ENCODE measurements at regions not wholly inside any gene's neighbourhood (a gene's known extent, or its start where the extent isn't known, plus 50 kb on each side); places are given as distances from the start of the nearest gene placed in this dataset.

- TF ChIP-seq ZNF382 (CRISPR knock-in tag; IDR thresholded peaks at IDR 0.05; ENCODE audit: borderline replicate concordance) (no peak), ARHGAP35 (CRISPR knock-in tag; IDR thresholded peaks at IDR 0.05; ENCODE audit: borderline replicate concordance) (no peak), RAD21 (CRISPR knock-in tag; IDR thresholded peaks at IDR 0.05) (no peak), ZNF777 (CRISPR knock-in tag; IDR thresholded peaks at IDR 0.05) (no peak; the same call in 1 of the 2 replicates), ZNF7 (CRISPR knock-in tag; IDR thresholded peaks at IDR 0.05) (no peak), NFE2 (CRISPR knock-in tag; IDR thresholded peaks at IDR 0.05) (no peak), ZNF343 (CRISPR knock-in tag; IDR thresholded peaks at IDR 0.05) (no peak), MAZ (IDR thresholded peaks at IDR 0.05; ENCODE audit: borderline replicate concordance, low read depth, low read length) (no peak), MAZ (CRISPR knock-in tag; IDR thresholded peaks at IDR 0.05; ENCODE audit: low read depth) (peak; percentile 46; the same call in 1 of the 2 replicates), CAMTA2 (CRISPR knock-in tag; IDR thresholded peaks at IDR 0.05; ENCODE audit: borderline replicate concordance) (no peak), ZNF44 (CRISPR knock-in tag; IDR thresholded peaks at IDR 0.05) (no peak), ZMYM3 (CRISPR knock-in tag; IDR thresholded peaks at IDR 0.05) (no peak), KAT8 (CRISPR knock-in tag; IDR thresholded peaks at IDR 0.05) (peak; percentile 73; the same call in 1 of the 2 replicates), ZNF143 (CRISPR knock-in tag; IDR thresholded peaks at IDR 0.05) (no peak), MXD4 (CRISPR knock-in tag; IDR thresholded peaks at IDR 0.05) (peak; percentile 33; the same call in 1 of the 2 replicates), ZHX1 (CRISPR knock-in tag; IDR thresholded peaks at IDR 0.05; ENCODE audit: low read depth) (no peak), MYPOP (CRISPR knock-in tag; IDR thresholded peaks at IDR 0.05) (peak; percentile 54; the same call in 1 of the 2 replicates), HOXA9 (CRISPR knock-in tag; IDR thresholded peaks at IDR 0.05; ENCODE audit: borderline replicate concordance) (no peak), TAF1 (CRISPR knock-in tag; IDR thresholded peaks at IDR 0.05) (peak; percentile 25; the same call in 1 of the 2 replicates), ZNF572 (CRISPR knock-in tag; IDR thresholded peaks at IDR 0.05) (no peak; the same call in 1 of the 2 replicates), ZNF878 (CRISPR knock-in tag; IDR thresholded peaks at IDR 0.05) (no peak), MBNL3 (CRISPR knock-in tag; conservative IDR thresholded peaks at IDR 0.05) (no peak), HMGA1 (CRISPR knock-in tag; conservative IDR thresholded peaks at IDR 0.05) (no peak), FOXO1 (CRISPR knock-in tag; IDR thresholded peaks at IDR 0.05) (no peak), ASH2L (IDR thresholded peaks at IDR 0.05; ENCODE audit: insufficient read length, low read depth, low read length) (peak; percentile 69), ZBTB8A (CRISPR knock-in tag; IDR thresholded peaks at IDR 0.05; ENCODE audit: borderline replicate concordance, low read depth) (no peak), ZNF615 (CRISPR knock-in tag; IDR thresholded peaks at IDR 0.05; ENCODE audit: borderline replicate concordance) (no peak), BRCA1 (CRISPR knock-in tag; IDR thresholded peaks at IDR 0.05) (no peak), ZNF784 (CRISPR knock-in tag; IDR thresholded peaks at IDR 0.05; ENCODE audit: borderline replicate concordance) (no peak)
Observed at GRCh38 chr6:105992315-105992961, 93.7 kb upstream of the PRDM1 start (continued).
